DOHH2 (cell line): ENCODE measurements at regions not wholly inside any gene's neighbourhood (a gene's known extent, or its start where the extent isn't known, plus 50 kb on each side); places are given as distances from the start of the nearest gene placed in this dataset.

Source experiments
- H3F3A ChIP-seq: fragments of 200-600 bp; sonication (generic), shearing (Covaris generic); 2 replicates; pipeline ENCODE4 v1.6.0; 2016; ENCODE audit warnings: antibody characterized with exemption, mild to moderate bottlenecking; ENCODE audit not compliant: control insufficient read depth, insufficient read depth
- H3K27ac ChIP-seq: fragments of 200-600 bp; sonication (generic); 2 replicates; pipeline ENCODE4 v1.5.1; 2014; ENCODE audit warnings: low read depth, mild to moderate bottlenecking, low read length, moderate library complexity
- H3K27me3 ChIP-seq: fragments of 200-600 bp; sonication (generic); 2 replicates; pipeline ENCODE4 v1.6.1; 2014; ENCODE audit warnings: mild to moderate bottlenecking, low read length, mixed read lengths; ENCODE audit not compliant: control insufficient read depth
- H3K36me3 ChIP-seq: fragments of 200-600 bp; sonication (generic); 2 replicates; pipeline ENCODE4 v1.6.1; 2014; ENCODE audit warnings: mild to moderate bottlenecking, low read length, moderate library complexity, mixed read lengths; ENCODE audit not compliant: control insufficient read depth
- H3K4me1 ChIP-seq: fragments of 200-600 bp; sonication (generic); 2 replicates; pipeline ENCODE4 v1.6.1; 2014; ENCODE audit warnings: mild to moderate bottlenecking, low read length, mixed read lengths; ENCODE audit not compliant: control insufficient read depth
- H3K4me2 ChIP-seq: fragments of 200-600 bp; sonication (generic); 2 replicates; pipeline ENCODE4 v1.6.0; 2014; ENCODE audit warnings: mild to moderate bottlenecking, low read length, moderate library complexity
- H3K4me3 ChIP-seq: fragments of 200-600 bp; sonication (generic); 2 replicates; pipeline ENCODE4 v1.5.1; 2014; ENCODE audit warnings: mild to moderate bottlenecking, low read length, mixed read lengths
- H3K79me2 ChIP-seq: fragments of 200-600 bp; sonication (generic); 2 replicates; pipeline ENCODE4 v1.6.1; 2014; ENCODE audit warnings: mild to moderate bottlenecking, low read length, mixed read lengths; ENCODE audit not compliant: control insufficient read depth
- H3K9me2 ChIP-seq: fragments of 200-600 bp; sonication (generic); replicated peaks from 2 replicates; pipeline ENCODE4 v1.6.1; 2014; ENCODE audit warnings: mild to moderate bottlenecking, low read length, mixed read lengths; ENCODE audit not compliant: control insufficient read depth
- H3K9me3 ChIP-seq: fragments of 200-600 bp; sonication (generic); 2 replicates; pipeline ENCODE4 v1.6.1; 2014; ENCODE audit warnings: antibody characterized with exemption, low read length, mixed read lengths; ENCODE audit not compliant: control insufficient read depth, insufficient read depth
- H4K20me1 ChIP-seq: fragments of 200-600 bp; sonication (generic); 2 replicates; pipeline ENCODE4 v1.6.0; 2014; ENCODE audit warnings: low read depth, mild to moderate bottlenecking, antibody characterized with exemption, low read length, moderate library complexity; ENCODE audit not compliant: control insufficient read depth, insufficient read depth
- EZH2phosphoT487 ChIP-seq: fragments of 200-600 bp; sonication (generic); IDR thresholded peaks from 2 replicates; pipeline ENCODE4 v1.6.1; 2017; ENCODE audit warnings: borderline replicate concordance, mild to moderate bottlenecking, antibody characterized with exemption, low read length, moderate library complexity, mixed read lengths
- TF ChIP-seq, protein P1 (sequence below): fragments of 200-600 bp; sonication (generic); IDR thresholded peaks from one replicate; pipeline ENCODE4 v1.5.1; 2014; ENCODE audit warnings: antibody characterized with exemption, mild to moderate bottlenecking, low read depth, low read length; ENCODE audit not compliant: poor library complexity, severe bottlenecking

- Histone ChIP-seq H3K36me3 (no peaks in the 10 kb centered on the region), H3K4me3 (no peak overlapping the region), H3K4me1 (no peaks in the 10 kb centered on the region), H4K20me1 (no peaks in the 10 kb centered on the region), H3K27me3 (no peaks in the 10 kb centered on the region), H3K9me3 (no peaks in the 10 kb centered on the region), H3F3A (no peaks in the 10 kb centered on the region), H3K27ac (no peak overlapping the region), H3K9me2 (no peaks in the 10 kb centered on the region), H3K79me2 (no peaks in the 10 kb centered on the region), H3K4me2 (no peak overlapping the region)
- TF ChIP-seq EZH2phosphoT487: no peak
- TF ChIP-seq, protein P1, sequence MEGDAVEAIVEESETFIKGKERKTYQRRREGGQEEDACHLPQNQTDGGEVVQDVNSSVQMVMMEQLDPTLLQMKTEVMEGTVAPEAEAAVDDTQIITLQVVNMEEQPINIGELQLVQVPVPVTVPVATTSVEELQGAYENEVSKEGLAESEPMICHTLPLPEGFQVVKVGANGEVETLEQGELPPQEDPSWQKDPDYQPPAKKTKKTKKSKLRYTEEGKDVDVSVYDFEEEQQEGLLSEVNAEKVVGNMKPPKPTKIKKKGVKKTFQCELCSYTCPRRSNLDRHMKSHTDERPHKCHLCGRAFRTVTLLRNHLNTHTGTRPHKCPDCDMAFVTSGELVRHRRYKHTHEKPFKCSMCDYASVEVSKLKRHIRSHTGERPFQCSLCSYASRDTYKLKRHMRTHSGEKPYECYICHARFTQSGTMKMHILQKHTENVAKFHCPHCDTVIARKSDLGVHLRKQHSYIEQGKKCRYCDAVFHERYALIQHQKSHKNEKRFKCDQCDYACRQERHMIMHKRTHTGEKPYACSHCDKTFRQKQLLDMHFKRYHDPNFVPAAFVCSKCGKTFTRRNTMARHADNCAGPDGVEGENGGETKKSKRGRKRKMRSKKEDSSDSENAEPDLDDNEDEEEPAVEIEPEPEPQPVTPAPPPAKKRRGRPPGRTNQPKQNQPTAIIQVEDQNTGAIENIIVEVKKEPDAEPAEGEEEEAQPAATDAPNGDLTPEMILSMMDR: no peak
These were observed 378.2 kb downstream of the BCL11A start for GRCh38 chr2:60175290-60175689.

DNA sequence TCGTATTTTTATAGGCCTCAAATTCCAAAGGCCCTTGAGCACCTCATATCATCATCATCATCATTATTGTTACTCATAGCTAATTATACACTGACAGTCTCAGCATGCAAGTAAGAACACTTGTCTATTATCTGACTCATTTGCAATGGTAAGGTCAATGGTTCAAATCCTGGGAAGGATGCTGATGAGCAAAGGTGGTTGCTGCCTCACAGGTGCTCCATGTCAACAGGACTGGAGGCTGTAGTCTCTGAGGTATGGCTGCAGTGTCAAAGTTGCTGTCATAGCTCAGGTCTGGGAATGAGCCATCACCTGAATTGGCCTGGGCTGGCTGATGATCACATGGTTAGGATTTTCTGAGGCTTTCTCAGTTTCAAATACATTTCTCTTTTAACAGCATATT, 379.3 kb downstream of the BCL11A start:
- H3K4me2 ChIP-seq: no peak overlapping the region
- H4K20me1 ChIP-seq: no peaks in the 10 kb centered on the region
- H3K27ac ChIP-seq: no peak overlapping the region
- no peaks in the 10 kb centered on the region for H3K9me3 ChIP-seq
- no peak overlapping the region for H3K4me3 ChIP-seq
- H3K79me2 ChIP-seq: no peaks in the 10 kb centered on the region
- no peaks in the 10 kb centered on the region for H3K36me3 ChIP-seq
- TF ChIP-seq, protein P1: no peak
- no peaks in the 10 kb centered on the region for H3K9me2 ChIP-seq
- no peaks in the 10 kb centered on the region for H3F3A ChIP-seq
- no peaks in the 10 kb centered on the region for H3K27me3 ChIP-seq
- no peaks in the 10 kb centered on the region for H3K4me1 ChIP-seq

- TF ChIP-seq, protein P1: no peak
- TF ChIP-seq EZH2phosphoT487: no peak
- Histone ChIP-seq H3K9me2 (no peaks in the 10 kb centered on the region), H3K4me1 (no peaks in the 10 kb centered on the region), H3K4me2 (no peak overlapping the region), H3K4me3 (no peak overlapping the region), H3K79me2 (no peaks in the 10 kb centered on the region), H3K27me3 (no peaks in the 10 kb centered on the region), H3K36me3 (no peaks in the 10 kb centered on the region), H3F3A (no peaks in the 10 kb centered on the region), H4K20me1 (no peaks in the 10 kb centered on the region), H3K9me3 (no peaks in the 10 kb centered on the region), H3K27ac (no peak overlapping the region)
These were observed 380.7 kb downstream of the BCL11A start for GRCh38 chr2:60172801-60173200.

DNA sequence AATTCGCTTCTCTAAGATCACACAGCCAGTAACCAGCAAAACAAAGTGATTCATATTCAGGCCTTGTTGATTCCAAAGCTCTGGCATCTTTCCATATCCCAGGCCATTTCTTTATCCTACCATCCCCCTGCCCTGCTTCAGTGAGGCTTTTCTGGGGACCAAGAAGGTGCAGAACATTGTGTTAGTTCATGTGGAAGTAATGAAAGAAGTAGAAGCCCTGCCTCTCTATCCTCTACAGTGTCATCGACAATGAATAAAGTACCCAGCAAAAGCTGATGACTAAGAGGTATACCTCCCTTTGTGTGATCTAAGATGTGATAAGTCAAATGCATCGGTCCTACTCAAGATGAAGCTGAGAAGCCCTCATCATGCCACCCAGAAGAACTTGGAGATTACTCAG, 383.2 kb downstream of the BCL11A start:
- H3F3A ChIP-seq: no peaks in the 10 kb centered on the region
- no peaks in the 10 kb centered on the region for H3K9me2 ChIP-seq

More for the DNA sequence above, 383.2 kb downstream of the BCL11A start:
- H3K36me3 ChIP-seq: no peaks in the 10 kb centered on the region
- H3K27me3 ChIP-seq: no peaks in the 10 kb centered on the region
- no peak overlapping the region for H3K4me3 ChIP-seq
- H3K4me1 ChIP-seq: no peaks in the 10 kb centered on the region
- no peaks in the 10 kb centered on the region for H4K20me1 ChIP-seq
- H3K4me2 ChIP-seq: no peak overlapping the region
- H3K9me3 ChIP-seq: no peaks in the 10 kb centered on the region
- H3K27ac ChIP-seq: no peak overlapping the region
- no peak for TF ChIP-seq EZH2phosphoT487
- TF ChIP-seq, protein P1: no peak
- H3K79me2 ChIP-seq: no peaks in the 10 kb centered on the region
